H4 (cell line): ENCODE measurements at regions not wholly inside any gene's neighbourhood (a gene's known extent, or its start where the extent isn't known, plus 50 kb on each side); places are given as distances from the start of the nearest gene placed in this dataset.

Experiments
- DNase-seq: peaks from one replicate; pipeline ENCODE4 v3.0.0-alpha.2; 2015; ENCODE audit warnings: low spot score

DNA sequence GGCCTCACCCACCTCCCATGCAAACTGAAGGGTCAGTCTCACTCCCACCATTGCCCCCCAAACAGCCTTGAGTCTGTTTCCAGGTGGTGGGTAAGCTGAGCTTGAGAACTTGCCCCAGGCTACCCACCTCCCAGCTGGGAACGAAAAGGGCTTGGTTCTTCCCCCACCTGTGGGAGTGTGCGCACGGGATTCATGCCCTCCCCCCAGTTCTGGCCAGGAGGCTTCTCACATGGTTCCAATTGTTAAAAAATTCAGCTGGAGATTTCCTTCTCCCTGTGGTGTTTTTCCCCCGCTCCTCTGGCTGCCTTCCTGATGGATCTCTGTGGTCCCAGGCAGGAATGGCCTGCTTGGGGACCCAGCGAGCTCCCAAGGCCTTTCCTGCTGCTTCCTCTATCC lies 81.8 kb upstream of the C21orf91 start:
- DNase-seq, result no peak

GRCh38 chr21:17900281-17900989 lies 81.3 kb upstream of the C21orf91 start:
- DNase-seq, result no peak

GRCh38 chr21:17889171-17889570 lies 70.0 kb upstream of the C21orf91 start:
- DNase-seq, result no peak

GRCh38 chr21:17869115-17869514 lies 50.0 kb upstream of the C21orf91 start:
- DNase-seq, result no peak
